SKM-1 treated with dmso at 0.1 percent for 144 hours (cell line): ENCODE measurements at regions not wholly inside any gene's neighbourhood (a gene's known extent, or its start where the extent isn't known, plus 50 kb on each side); places are given as distances from the start of the nearest gene placed in this dataset.

Source experiments
- DNase-seq: peaks from one replicate; lab custom pipeline; 2025; ENCODE audit not compliant: unreplicated experiment; lab: John Stamatoyannopoulos, UW

DNA sequence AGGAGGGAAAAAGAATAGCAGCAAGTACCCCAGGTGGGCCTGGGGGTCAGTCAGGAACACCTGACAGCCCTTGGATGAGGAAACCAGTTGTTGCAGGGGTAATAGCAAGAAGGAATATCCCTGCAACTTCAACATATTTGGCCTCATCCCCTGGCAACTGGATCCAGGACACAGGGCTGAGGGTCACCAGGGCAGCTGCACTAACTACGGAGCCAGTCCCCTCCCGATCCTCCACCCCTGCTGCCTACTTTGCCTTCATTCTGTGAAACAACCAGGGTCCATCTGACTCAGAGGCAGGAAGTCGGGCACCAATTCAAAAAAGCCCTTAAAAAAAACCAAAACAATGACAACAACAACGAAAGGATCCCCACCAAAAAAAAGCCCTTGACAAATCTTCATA lies 52.9 kb downstream of the FRMPD3 start:
- no peak for DNase-seq

DNA sequence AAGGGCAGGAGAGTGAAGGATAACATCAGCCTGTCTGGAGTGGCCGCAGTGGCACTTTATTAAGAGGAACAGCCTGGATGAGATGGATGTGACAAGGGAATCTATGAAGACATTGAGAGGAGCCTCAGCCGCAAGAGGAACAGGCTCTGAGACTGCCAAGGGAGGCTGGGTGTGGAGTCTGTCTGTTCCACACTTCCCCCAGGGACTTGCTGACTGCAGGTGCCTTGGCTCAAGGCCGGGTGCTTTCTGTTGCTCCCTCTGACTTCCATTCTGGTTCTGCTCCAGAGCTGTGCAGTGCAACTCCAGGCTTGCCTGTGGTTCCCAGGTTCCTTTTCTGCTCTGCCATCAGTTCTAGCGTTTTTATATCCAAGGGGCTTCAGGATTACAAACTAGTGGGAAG lies 54.6 kb downstream of the FRMPD3 start:
- no peak for DNase-seq

DNA sequence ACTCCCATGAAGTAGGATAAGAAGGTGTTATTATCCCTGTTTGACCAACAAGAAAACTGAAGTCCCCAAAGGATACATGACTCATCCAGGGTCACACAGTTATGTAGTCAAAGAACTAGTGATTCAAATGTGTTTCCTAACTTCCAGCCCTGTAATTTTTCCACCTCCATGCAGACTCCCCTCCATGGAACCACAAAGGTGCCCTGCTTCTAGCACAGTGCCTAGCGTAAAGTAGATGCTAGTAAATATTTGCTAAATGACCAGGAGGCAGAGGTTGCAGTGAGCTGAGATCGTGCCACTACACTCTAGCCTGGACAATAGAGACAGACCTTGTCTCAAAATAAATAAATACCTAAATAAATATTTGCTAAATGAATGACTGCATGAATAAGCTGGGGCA lies 55.8 kb downstream of the FRMPD3 start:
- no peak for DNase-seq

DNA sequence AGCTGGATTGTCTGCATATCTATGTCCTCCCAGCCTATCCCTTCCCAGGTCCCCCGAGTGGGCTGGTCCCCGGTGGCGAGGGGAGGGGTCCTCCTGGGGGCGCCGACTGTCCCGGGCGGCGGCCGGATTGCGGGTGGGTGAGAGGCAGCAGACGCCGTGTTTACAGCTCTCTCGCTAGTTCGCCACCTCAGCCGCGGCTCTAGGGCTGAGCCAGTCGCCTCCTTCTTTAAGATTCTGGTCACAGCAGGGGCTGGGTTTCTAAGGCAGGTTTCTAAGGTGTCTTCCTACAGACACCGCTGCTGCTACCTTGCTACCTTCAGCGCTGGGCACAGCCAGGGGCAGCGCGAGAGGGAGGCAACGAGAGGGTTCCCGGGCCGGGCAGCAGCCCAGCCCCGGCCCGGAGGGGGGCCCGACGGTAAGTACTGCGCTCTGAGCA lies 57.2 kb downstream of the FRMPD3 start:
- DNase-seq, result no peak

DNA sequence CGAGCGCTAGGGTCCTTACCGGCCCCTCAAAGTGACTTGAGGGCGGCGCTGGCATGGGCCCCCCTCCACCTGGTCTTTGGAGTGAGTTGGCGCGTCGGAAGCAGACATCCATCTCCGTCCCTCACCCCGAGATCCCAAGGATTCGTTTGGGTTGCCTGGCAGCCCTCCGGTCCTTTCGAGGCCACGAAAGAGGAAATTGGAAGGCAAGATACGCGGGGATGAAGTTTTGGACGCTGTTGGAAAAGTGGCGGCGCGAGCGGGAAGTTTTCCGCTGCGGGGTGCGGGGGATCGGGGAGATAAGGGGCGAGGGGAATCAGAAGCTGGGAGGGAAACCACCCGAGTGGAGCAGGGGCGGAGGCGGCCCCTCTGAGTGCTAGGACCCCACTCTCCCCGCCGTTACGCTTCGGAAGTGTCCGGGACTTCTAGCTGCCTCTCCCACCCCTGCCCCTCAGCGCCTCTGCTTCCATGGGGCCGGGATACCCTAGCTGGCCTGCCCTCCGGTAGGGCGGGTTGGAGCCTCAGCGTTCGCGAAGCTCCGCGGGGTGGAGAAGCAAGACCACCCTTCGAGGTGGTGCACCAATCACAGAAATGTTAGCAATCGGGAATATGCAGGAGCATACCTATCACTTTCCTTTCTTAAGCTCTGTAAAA lies 57.8 kb downstream of the FRMPD3 start:
- no peak for DNase-seq

DNA sequence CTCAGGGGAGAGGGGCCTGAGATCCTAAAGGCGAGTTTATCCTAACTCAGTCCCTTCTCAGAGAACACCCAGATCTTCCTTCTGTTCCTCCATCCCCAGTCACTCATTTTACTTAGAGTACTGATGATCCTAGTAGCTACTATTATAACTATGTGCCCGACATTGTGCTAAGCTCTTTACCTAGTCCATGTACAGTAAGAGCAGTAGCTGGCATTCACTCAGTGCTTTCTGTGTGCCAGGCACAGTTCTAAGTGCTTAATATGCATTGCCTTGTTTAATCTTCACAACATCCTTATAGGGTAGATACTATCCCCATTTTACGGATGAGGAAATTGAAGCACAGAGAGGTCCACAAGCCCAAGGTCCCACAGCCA lies 58.3 kb downstream of the FRMPD3 start:
- no peak for DNase-seq

DNA sequence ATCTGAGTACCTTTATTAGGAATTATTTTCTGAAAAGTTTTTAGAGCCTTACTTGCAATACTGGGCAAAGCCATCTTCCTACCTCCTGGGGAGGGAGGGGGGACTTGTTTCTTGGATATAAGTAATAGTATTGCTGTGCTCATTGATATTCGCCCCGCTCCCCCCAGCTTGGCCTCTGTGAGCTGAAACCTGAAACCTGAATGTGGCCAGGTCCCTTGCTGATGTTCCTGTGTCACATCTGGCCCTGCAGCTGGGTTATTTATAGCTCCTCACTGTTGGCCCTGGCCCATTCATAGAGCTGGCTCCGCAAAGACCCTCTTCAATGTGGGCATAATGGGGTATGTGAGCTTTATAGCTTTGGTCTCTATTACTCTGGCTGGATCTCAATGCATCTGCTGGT lies 59.5 kb downstream of the FRMPD3 start:
- DNase-seq, result no peak

DNA sequence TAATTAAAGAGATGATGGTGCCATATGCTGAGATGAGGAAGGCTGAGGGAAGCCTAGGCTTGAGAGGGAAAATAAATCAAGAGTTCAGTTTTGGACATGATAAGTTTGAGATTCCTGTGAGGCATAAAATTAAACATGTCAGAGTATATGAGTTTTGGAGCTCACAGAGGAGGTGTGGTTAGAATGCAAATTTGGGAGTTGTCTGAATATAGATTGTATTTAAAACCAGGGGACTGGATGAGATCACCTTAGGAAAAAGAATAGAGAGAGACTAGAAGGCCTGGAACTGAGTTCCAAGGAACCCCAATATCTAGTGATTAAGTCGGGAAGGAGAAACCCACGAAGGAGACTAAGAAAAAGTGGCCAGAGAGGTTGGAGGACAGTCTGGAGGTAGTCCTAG lies 65.5 kb downstream of the FRMPD3 start:
- no peak for DNase-seq

DNA sequence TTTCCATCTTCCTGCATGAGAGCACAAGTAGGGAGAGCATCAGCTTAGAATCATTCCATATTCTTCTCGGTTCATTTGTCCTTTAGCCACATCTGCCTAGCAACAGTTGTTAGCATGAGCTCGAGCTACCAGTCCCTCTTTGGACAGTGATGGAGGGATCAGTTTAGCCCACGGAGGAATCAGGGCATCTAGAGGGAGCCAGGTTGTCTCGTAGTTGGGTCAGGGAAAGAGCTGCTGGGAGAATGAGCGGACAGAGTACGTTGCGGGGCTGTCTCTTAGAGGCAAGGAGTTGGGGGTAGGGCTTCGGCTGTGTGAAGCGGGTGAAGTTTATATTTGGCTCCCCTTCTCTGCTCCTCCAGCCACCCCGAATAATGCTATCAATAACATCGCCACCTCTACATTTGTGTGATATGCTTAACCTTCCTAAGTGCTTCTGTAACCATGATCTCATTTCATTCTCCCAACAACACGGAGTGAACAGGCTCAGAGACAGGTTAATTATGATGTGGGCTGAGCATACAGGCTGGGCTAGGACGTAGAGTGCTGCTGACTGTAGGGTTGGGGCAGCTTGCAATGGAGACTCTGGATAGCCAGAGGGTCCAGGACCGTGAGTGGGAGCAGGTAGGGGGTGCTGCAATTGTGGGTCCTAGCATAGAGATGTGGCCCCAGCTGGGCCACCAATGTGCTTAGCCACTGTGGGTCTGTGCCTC lies 72.6 kb downstream of the FRMPD3 start:
- DNase-seq, result no peak

DNA sequence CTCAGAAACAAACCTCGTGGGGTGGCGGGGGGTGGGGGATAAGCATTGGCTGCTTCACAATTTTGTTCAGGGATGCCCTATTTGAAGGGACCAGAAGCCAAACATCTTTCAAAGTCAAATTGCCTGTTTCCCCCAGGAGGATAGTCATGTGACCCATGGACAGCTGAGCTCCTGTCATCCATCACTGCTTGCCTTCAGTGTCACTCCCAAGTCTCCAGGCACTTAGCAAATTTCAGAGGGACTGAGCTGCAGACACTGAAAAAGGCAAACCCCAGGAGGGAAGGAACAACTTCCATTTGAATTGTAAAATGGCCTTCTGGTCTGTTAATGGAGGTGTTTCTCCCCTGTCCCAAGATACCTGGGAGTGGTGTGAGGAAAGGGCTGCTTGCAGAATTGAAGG lies 73.4 kb downstream of the FRMPD3 start:
- no peak for DNase-seq

DNA sequence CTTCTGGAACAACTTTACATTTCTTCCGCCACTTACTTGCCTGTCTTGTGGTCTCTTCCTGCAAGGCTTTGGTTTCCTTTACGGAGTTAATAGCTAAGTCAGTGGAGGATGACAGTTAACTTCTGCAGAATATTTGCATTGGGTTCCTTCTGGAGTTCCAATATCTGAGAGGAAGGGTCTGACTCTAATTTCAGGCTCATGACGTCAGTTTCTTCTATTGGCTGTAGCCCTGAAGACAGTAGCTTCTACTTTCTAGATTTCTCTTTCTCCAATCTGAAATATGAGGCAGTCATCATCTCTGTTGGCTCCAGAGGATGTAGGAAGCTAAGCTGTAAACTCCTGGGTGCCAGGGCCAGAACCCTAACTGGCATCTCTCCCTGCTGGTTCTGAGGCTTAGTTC lies 76.7 kb downstream of the FRMPD3 start:
- DNase-seq, result no peak

DNA sequence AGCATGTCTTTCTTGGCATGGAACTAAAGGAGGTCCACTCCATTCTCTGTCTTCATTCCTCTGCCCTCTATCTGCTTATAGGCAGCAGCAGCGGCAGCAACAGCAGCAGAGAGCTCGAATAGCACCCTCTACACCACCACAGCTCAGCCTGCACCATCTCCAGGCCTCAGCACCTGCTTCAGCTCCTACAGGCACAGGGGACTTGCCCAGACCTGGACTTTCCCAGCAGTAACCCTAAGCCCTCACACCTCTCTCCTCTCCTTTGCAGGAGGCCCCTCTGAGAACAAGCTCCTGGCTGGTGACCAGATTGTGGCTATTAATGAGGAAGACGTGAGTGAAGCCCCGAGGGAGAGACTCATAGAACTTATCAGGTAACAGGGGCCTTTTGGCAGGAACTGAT lies 80.7 kb downstream of the FRMPD3 start:
- DNase-seq, result no peak

DNA sequence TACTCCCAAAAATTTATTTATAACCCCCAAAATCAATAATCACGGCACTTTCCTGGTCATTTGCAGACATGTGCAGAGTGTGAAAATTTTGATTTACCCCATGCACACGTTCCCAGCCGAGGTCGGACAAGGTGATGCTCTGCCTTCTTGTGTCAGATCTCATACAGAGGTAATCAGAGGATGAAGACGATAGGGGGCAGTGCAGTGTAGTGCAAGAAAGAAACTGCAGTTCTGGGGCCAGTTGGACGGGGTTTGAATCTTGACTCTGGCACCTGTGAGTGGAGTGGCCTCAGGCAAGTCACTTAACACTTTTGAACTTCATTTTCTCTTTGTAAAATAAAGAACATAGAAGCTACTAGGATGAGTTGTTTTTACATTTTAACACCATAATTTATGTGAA lies 88.4 kb downstream of the FRMPD3 start:
- peak; percentile 15 for DNase-seq

DNA sequence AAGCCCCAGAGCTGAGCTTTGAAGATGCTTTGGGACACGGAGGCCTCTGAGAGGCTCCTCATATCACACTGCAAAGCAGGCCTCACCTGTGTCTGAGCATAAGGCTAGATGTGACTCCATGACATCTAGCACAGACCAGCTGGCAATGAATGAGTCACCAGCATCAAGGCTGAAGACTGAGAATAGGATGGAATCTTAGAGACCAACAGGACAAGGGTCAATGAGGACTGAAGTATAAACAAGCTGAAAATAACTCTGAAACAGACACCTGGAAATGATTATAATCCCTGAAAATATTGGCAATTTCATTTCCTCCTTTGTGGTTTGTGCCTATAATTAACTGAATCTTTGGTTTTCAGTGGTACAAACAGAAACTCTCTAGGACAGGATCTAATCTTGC lies 87.1 kb upstream of the PRPS1 start:
- DNase-seq, result no peak

DNA sequence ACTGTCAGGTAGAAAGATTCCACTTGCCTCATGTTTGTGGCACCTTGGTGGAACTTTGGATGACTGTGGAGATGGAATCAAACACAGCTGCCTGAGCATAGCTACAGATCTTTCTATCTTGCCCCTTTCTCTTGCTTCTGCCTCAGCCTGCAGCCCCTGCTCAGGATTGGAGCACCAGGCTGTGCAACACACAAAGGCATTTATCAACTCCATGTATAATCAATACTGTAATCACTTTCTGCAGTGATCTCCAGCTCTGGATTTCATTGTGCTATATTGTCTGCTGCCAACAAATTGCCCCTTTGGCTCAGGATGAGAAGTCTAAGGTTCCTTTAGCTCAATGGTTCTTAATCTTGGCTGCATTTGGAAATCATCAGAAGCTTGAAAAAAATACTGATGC lies 86.3 kb upstream of the PRPS1 start:
- no peak for DNase-seq

DNA sequence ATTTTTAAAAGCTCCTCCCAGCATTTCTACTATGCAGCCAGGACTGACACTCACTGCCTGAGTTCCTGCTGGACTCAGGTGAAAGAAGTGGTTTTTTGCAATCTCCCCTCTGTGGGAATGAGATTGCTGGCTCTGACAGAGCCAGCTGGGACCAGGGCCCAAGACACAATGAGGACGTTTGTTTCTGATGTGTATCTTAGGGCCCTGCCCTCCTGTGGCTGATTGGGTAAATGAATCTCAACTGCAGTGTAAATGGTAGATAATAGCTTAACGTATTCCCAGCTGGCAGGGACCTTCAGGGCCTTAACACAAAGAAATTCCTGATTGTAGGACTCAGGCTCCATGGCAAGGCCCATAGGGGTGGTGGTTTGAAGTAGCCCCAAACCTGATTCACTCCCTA lies 85.8 kb upstream of the PRPS1 start:
- DNase-seq, result no peak

DNA sequence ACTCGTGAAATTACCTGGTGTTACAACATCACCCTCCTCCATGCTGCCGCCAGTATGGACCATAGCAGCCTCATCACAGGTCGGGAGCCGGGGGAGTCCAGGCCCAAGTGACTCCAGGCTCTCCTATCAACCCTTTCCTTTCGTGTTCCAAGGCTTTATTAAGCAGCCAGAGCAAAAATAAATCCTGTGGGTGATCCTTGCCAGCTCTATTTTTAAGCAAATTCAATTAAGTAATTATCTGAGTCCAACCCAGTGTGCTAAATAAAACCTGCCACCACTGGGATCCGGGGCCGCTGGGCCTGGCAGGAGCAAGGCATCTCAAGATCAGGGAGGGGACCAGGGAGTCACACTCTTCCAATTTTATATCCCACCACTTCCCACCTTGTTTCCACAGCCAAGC lies 80.7 kb upstream of the PRPS1 start:
- no peak for DNase-seq

DNA sequence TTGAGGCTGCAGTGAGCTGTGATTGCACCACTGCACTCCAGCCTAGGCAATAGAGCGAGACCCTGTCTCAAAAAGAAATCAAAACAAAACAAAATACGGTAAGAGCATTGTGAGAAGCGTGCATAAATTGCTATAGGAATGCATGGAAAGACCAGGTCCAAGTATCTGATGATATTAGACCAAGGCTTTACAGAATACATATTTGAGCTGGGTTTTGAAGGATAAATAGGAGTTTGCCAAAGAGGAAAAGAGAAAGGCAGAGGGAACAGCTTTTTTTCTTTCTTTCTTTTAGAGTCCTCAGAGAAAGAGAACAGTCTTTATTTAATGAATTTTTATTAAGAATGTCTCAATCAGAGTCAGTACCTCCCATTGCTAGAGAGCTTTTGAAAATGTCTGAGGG lies 79.5 kb upstream of the PRPS1 start:
- DNase-seq, result no peak

DNA sequence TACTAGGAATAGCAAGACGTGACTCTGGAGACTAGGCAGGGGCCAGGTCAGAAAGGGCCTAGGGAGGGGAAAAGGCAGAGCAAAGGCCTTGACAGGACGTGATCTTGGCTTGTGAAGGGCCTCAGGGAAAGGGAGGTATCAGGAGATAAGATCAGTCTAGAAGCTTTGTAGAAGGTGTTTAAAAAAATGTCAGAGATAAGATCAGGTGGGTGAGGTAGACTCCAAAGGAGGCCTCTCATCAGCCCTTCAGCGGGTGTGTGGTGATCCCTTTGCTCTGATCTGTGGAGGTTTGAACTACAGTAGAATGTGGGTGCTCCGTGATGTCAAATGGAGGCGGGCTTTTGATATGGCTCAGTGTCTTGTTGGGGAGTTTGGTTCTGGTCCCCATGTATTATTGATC lies 78.8 kb upstream of the PRPS1 start:
- no peak for DNase-seq

DNA sequence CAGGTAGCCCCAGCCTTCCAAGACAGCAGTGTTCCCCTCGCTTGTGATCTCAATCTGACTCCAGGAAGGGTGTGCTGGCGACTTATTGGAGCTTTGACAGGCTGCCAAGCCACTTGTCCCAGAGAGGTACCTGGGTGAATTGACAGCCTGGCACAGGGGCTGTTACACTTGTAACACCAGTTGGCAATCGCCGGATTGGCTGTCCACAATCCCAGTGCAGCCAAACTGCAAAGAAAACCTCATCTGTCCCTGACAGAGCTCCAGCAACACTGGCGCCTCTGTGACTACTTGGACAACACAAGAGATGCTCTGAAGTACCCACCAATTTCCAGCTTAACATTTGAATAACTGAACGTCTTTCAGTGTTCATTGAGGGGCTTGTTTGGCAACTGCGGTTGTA lies 76.8 kb upstream of the PRPS1 start:
- DNase-seq, result no peak

DNA sequence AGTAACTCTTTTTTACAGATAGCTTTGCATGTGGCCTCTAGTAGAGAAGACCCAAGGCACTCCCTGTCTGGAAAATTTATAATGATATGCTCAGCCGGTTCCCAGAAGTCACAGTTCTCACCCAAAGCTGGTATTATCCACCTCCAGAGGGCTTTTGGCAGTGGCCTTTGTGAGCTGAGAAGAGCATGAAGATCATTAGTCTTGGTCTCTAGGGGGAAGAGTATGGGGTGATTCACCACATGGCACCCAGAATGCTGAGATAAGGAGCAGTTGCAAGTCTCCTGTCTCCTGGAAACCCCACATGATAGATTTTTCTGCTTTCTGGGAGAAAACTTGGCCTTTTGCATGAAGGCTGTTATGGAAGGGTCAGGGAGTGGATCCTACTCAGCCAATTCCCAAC lies 75.4 kb upstream of the PRPS1 start:
- DNase-seq, result no peak

DNA sequence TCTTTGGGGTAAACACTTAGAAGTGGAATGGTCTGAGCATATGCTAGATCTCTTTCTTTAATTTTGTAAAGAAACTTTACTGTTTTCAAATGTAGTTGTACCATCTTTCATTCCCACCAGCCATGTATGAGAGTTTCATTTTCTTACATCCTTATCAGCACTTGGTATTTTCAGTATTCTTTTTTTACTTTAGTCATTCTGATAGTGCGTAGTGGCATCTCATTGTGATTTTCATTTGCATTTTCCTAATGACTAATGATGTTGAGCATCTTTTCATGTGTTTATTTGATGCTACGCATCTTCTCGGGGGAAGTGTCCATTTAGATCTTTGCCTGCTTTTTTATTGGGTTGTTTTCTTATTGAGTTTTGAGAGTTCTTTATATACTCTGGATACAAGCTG lies 71.3 kb upstream of the PRPS1 start:
- no peak for DNase-seq

DNA sequence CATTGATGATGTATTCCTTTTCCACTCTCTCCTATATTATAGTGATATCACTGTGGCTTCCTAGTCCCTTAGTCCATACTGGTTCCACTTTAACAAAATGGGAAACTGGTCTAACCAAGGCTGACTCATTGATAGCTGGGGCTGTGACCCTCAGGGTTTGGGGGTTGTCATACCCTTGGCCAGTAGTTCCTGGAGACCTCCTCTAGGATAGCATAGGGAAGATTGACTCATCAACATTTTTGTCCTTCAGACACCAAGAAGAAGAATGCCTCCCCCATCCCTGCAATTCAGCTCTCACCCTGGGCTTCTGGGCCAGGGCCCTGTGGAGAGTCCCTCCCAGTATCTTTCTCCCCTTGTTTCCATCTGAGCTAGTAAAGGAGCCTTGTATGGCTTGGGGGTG lies 68.8 kb upstream of the PRPS1 start:
- no peak for DNase-seq
